Liver (tissue), 8 donors: ENCODE measurements at regions not wholly inside any gene's neighbourhood (a gene's known extent, or its start where the extent isn't known, plus 50 kb on each side); places are given as distances from the start of the nearest gene placed in this dataset.
"Not testable (repeated sequence)": the region's sequence is repeated elsewhere in the genome, so short reads cannot be mapped to it uniquely, and the experiment has no call there.

Experiments used
- DNase-seq: peaks from one replicate; pipeline ENCODE4 v3.0.0-alpha.2; 2017; ENCODE audit warnings: low spot score
- H3K27ac ChIP-seq, 2 donors: one replicate each; pipeline ENCODE4 v1.7.0; 2013; ENCODE audit warnings: inconsistent platforms in 2 of 2, low read length in 2 of 2, control low read depth in 1 of 2, low read depth in 1 of 2, mild to moderate bottlenecking in 1 of 2
- H3K27me3 ChIP-seq, 4 donors: one replicate each; pipeline versions ENCODE4 v1.6.1 to v1.7.0; 2013; ENCODE audit warnings: low read length in 3 of 4, inconsistent platforms in 1 of 4, mild to moderate bottlenecking in 1 of 4, moderate library complexity in 1 of 4; ENCODE audit not compliant: control insufficient read depth in 4 of 4, insufficient read depth in 4 of 4
- H3K36me3 ChIP-seq, 4 donors: one replicate each; pipeline versions ENCODE4 v1.6.1 to v1.7.0; 2013; ENCODE audit warnings: low read length in 3 of 4, mild to moderate bottlenecking in 3 of 4, low read depth in 1 of 4, moderate library complexity in 1 of 4; ENCODE audit not compliant: control insufficient read depth in 4 of 4, insufficient read depth in 3 of 4
- H3K4me1 ChIP-seq, 4 donors: one replicate each; pipeline versions ENCODE4 v1.6.1 to v1.7.0; 2013; ENCODE audit warnings: low read length in 3 of 4, mild to moderate bottlenecking in 3 of 4, moderate library complexity in 1 of 4; ENCODE audit not compliant: control insufficient read depth in 4 of 4, insufficient read depth in 4 of 4
- H3K4me3 ChIP-seq, 3 donors: one replicate each; pipeline versions ENCODE4 v1.6.1 to v1.7.0; 2013; ENCODE audit warnings: low read length in 3 of 3, control low read depth in 1 of 3, low read depth in 1 of 3, mild to moderate bottlenecking in 1 of 3
- H3K9ac ChIP-seq, 2 donors: one replicate each; pipeline ENCODE4 v1.7.0; 2013; ENCODE audit warnings: low read length in 2 of 2, mild to moderate bottlenecking in 2 of 2, moderate library complexity in 2 of 2, control low read depth in 1 of 2, low read depth in 1 of 2
- H3K9me3 ChIP-seq, 4 donors: one replicate each; pipeline versions ENCODE4 v1.6.1 to v1.7.0; 2013; ENCODE audit warnings: low read length in 3 of 4; ENCODE audit not compliant: control insufficient read depth in 4 of 4
- CTCF ChIP-seq: fragments of 150-350 bp; IDR thresholded peaks from 2 replicates; pipeline ENCODE4 v1.5.1; 2017; ENCODE audit warnings: improper control_type of control experiment, low read depth, low read length; ENCODE audit not compliant: missing input control
- RAD21 ChIP-seq, 2 donors: IDR thresholded peaks; 2 replicates each; pipeline ENCODE4 v1.6.1; 2016; ENCODE audit warnings: antibody characterized with exemption in 2 of 2, mild to moderate bottlenecking in 2 of 2
- SP1 ChIP-seq: IDR thresholded peaks from 2 replicates; pipeline ENCODE4 v1.6.1; 2018; ENCODE audit warnings: antibody characterized with exemption, mild to moderate bottlenecking
- ZBTB33 ChIP-seq: IDR thresholded peaks from 2 replicates; pipeline ENCODE4 v1.6.1; 2016; ENCODE audit warnings: antibody characterized with exemption
- WGBS: extraction: QIAGEN DNeasy Blood & Tissue Kit; methylation state at CpG from one replicate; pipeline ENCODE4 v1.1.7; 2013; 5-methylcytosine and 5-hydroxymethylcytosine counted together
- donor health status: healthy.
- donor health status: healthy.
- donor health status: healthy.
- donor health status: healthy.
- donor health status: healthy.

GRCh38 chr12:85466890-85467289 lies 186.9 kb downstream of the ALX1 start:
- no peak overlapping the region for H3K9ac ChIP-seq
- H3K27me3 ChIP-seq, result peaks cover 0 to 4% (median 0%) of the 10 kb centered on the region in 4 donors
- H3K4me1 ChIP-seq, result no peaks in the 10 kb centered on the region
- no peaks in the 10 kb centered on the region for H3K36me3 ChIP-seq
- DNase-seq, result no peak
- H3K9me3 ChIP-seq, result no peaks in the 10 kb centered on the region
- no peak for TF ChIP-seq CTCF
- TF ChIP-seq ZBTB33, result no peak
- no peak overlapping the region for H3K4me3 ChIP-seq
- H3K27ac ChIP-seq, result no peak overlapping the region

- WGBS, result 13% methylated on average over 15 of the region's 15 CpGs
- peak; percentile 39 for DNase-seq
These were observed 188.5 kb downstream of the ALX1 start for GRCh38 chr12:85468356-85469157.

GRCh38 chr12:85469158-85470086 lies 189.4 kb downstream of the ALX1 start:
- not testable (repeated sequence) for H3K9ac ChIP-seq, H3K4me1 ChIP-seq, DNase-seq, H3K27ac ChIP-seq, H3K9me3 ChIP-seq, H3K27me3 ChIP-seq, H3K36me3 ChIP-seq
- peak overlapping the region in 2 of 3 donors; percentile 12 to 49 for H3K4me3 ChIP-seq
- WGBS, result 47% methylated on average over 5 of the region's 5 CpGs

More at GRCh38 chr12:85468356-85469157, 188.5 kb downstream of the ALX1 start:
- H3K4me3 ChIP-seq, result peak overlapping the region in 2 of 3 donors; percentile 12 to 49
- no peaks in the 10 kb centered on the region for H3K9me3 ChIP-seq
- H3K36me3 ChIP-seq, result no peaks in the 10 kb centered on the region
- TF ChIP-seq CTCF (peak; percentile 88), SP1 (no peak), RAD21 (IDR thresholded peaks at IDR 0.05) (peak; percentile 89 to 94)
- H3K27ac ChIP-seq, result no peak overlapping the region
- no peak overlapping the region for H3K9ac ChIP-seq
- no peaks in the 10 kb centered on the region for H3K4me1 ChIP-seq
- peaks cover 0 to 4% (median 0%) of the 10 kb centered on the region in 4 donors for H3K27me3 ChIP-seq

- H3K27ac ChIP-seq, H3K4me1 ChIP-seq, H3K9ac ChIP-seq, H3K27me3 ChIP-seq, H3K36me3 ChIP-seq, H3K4me3 ChIP-seq, H3K9me3 ChIP-seq, DNase-seq: not testable (repeated sequence)
- 89% methylated on average over 1 of the region's 1 CpG for WGBS
These were observed 195.3 kb downstream of the ALX1 start for GRCh38 chr12:85475277-85475676.
